Skeletal muscle cell (primary cell): ENCODE measurements at regions not wholly inside any gene's neighbourhood (a gene's known extent, or its start where the extent isn't known, plus 50 kb on each side); places are given as distances from the start of the nearest gene placed in this dataset.
"Not testable (repeated sequence)": the region's sequence is repeated elsewhere in the genome, so short reads cannot be mapped to it uniquely, and the experiment has no call there.

Experiments
- DNase-seq: peaks from one replicate; pipeline ENCODE4 v3.0.0-alpha.2; 2010; ENCODE audit warnings: low read depth
- H3K4me3 ChIP-seq: 2 replicates; pipeline ENCODE4 v1.5.1; 2011; ENCODE audit warnings: low read depth, mild to moderate bottlenecking, control low read depth, low read length, moderate library complexity

DNA sequence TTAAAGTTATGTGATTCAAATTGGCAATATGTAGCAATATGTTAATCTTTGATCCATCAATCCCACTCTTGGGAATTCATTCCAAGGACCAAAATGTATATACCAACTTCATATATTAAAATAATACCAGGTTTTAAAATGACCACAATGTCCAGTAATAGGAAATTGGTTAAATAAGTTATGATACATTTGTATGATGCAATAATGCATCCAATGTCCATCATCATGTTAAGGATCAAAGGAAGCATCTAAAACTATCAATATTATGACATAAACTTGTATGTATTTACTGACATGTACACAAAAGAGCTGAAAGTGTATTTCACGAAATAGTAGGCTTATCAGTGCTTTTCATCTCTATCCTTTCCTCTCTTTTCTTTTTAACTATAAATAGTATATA lies 406.0 kb downstream of the RSL24D1 start:
- H3K4me3 ChIP-seq: no peak overlapping the region
- DNase-seq: no peak

DNA sequence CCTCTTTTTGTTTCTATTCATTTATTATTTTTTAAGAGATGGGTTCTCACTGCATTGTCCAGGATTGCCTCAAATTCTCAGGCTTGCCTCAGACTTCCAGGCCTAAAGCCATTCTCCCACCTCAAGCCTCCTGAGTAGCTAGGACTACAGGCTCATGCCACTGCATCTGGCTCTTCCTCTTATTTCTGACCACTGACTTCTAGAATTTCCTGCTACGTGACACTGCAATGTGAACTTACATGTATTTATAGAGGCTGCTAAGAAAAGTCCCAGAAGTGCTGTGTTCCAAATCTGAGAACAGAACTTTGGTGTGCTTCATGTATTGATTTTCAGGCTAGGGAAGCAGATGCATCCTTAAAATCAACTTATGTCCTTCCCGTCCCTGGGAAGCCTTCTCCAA lies 407.4 kb downstream of the RSL24D1 start:
- H3K4me3 ChIP-seq: no peak overlapping the region
- no peak for DNase-seq

DNA sequence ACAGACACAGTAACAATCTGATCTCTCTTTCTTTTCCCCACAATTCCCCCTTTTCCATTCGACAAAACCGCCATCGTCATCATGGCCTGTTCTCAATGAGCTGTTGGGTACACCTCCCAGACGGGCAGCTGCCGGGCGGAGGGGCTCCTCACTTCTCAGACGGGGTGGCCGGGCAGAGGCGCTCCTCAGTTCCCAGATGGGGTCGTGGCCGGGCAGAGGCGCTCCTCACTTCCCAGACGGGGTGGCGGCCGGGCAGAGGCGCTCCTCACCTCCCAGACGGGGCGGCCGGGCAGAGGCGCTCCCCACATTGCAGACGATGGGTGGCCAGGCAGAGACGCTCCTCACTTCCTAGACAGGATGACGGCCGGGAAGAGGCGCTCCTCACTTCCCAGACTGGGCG lies 415.5 kb downstream of the RSL24D1 start:
- not testable (repeated sequence) for H3K4me3 ChIP-seq, DNase-seq

DNA sequence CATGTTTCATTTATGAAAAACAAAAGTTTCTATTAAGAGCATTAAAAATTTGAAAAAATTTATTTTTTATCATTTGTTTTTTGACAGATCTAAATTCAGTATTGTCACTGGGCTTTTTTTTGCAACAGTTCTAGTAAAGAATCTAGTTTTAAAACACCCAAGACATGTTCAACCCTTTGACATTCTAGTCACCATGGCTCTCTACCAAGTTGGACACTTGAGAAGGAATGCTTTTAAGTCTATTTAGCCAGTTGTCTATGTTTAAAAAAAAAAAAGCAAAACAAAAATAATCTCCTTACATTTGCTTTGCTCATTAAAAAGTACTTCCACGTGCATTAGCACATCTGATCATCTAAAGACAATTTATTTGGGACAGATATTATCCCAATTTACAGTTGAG lies 417.5 kb downstream of the RSL24D1 start:
- DNase-seq: no peak
- H3K4me3 ChIP-seq: no peak overlapping the region

DNA sequence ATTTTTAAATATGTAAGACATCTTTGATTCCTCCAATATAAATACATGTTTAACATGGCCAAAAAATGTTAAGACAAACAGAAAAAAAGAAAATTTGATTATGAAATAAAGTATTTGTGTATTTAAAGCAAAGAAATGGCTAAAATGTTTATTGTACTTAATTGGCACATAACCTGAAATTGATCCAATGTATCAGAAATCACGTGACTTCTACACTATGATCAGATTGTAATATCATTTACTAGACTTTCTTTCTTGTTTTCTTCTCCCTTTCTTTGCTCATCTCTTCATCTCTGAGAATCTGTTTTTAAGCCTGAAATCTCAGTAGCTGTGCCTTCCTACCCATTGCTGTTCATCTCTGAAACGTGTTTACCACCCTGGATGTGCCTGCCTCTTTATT lies 420.3 kb downstream of the RSL24D1 start:
- DNase-seq: no peak
- no peak overlapping the region for H3K4me3 ChIP-seq

DNA sequence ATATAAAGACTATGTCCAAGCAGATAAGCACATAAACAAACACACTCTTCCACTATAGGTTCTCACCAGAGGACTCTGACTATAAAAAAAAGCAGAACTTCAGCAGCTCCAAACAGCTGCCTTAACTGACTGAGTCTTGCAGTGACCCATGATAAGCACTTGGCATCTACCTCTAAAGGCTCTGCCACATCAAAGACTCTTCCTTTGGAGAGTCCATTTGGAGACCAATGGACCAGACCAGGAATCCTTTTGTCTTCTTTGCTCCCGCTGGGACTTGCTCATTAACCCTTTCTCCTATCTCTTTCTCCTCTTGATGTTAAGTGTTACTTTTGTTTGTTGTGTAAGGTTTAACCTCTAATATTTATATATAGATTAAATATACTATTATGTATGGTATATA lies 424.1 kb downstream of the RSL24D1 start:
- no peak for DNase-seq
- H3K4me3 ChIP-seq: no peak overlapping the region

DNA sequence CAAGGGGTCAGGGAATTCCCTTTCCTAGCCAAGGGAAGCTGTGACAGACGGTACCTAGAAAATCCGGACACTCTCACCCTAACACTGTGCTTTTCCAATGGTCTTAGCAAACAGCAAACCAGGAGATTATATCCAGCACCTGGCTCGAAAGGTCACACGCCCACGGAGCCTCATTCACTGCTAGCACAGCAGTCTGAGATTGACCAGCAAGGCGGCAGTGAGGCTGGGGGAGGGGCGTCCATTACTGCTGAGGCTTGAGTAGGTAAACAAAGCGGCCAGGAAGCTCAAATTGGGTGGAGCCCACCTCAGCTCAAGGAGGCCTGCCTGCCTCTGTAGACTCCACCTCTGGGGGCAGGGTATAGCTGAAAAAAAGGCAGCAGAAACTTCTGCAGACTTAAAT lies 447.3 kb downstream of the RSL24D1 start:
- DNase-seq, H3K4me3 ChIP-seq: not testable (repeated sequence)

DNA sequence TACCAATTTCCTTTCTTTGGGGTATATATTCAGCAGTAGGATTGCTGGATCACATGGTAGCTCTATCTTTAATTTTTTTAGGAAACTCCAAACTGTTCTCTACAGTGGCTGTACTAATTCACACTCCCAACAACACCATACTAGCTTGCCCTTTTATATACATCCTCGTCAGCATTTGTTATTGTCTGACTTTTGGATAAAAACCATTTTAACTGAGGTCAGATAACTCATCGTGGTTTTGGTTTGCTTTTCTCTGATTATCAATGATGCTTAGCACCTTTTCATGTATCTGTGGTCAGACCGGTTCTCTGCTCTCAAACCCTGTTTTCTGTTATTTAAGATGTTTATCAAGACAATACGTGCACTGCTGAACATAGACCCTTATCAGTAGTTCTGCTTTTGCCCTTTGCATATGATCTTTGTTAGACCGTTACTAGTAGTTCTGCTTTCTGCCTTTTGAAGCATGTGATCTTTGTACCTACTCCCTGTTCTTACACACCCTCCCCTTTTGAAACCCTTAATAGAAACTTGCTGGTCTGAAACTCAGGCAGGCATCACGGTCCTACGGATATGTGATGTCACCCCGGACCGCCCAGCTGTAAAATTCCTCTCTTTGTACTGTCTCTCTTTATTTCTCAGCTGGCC lies 474.3 kb downstream of the RSL24D1 start:
- H3K4me3 ChIP-seq: no peak overlapping the region
- DNase-seq: no peak

DNA sequence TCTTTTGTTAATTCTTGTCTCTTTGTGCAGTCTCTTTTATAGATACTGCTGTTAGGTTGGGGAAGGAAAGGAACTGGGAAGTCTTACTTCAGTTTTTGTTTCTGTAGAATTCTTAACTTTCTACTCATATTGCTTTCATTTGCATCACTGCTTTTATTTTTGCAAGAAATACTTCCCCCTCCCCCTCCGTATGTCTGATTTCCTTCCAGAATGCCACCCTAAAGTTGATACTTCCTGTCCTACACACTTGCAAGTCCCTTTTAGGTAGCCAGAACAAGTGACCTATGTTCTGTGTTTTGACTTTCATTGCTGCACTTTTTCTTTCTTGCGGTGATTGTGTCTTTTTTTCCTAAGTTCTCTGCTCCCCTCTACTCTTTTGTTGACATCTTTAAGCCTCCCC lies 477.4 kb downstream of the RSL24D1 start:
- no peak for DNase-seq

DNA sequence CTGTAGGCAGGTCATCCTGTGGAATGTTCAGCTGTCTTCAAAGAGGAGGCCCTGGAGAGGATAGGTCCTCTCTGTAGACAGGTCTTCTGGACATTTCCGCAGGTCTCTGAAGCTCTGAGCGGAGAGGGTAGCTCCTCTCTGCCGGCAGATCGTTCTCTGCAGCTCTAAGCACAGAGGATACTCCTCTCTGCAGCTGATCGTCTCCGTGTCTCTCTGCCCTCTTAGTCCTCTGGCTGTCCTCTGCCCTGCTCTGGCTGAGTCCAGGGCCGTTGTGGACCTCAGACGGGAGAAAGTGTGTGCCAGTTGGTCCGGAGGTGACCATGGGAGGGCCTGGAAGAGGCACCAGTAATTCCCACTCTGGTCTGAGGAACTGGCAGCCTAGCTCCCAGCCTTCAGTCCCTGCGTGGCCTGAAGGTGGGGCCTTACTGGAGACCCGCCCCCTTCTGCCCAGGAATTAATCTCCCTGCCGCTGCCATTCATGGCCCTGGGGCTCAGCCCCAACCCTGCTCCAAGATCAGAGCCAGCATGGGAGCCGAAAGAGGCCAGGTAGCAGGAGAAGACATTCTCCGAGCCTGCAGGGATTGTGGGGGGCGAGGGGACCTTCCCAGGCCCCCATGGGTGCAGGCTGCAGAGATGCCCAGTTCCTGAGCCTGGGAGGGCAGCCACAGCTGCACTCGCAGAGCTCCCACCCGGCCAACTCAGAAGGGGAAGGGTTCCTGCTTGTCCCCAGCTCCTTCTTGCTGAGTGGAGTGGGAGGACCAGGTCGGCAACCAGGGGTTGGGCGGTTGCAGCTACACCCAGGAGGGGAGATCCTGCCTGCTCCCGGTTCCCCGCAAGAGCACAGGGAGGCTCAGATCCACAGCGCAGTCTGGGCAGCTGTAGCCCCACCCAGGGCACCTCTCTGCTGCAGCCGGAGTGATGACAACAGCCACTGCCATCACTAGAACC lies 488.7 kb downstream of the RSL24D1 start:
- no peak overlapping the region for H3K4me3 ChIP-seq
- DNase-seq: no peak

More for the DNA sequence above, 477.4 kb downstream of the RSL24D1 start:
- no peak overlapping the region for H3K4me3 ChIP-seq

DNA sequence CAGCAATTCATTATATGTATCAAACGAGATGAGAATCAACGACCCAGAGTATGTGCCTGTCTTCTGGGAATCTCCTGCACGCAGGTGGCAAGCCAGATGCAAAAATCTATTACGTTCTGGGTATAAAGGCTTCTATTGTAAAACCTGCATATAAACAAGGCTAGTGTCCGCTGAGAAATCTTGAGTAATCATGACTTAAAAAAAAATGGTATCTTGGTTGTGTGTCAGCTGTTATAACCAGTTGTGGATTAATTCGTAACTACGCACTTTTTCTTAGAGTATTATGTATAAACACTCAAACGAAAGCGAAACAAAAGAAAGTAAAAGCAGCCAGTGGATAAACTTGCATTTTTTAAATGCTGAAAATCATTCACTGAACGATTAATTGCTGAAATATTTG lies 509.1 kb downstream of the RSL24D1 start:
- no peak overlapping the region for H3K4me3 ChIP-seq
- DNase-seq: no peak
